ENCODE measurements at regions not wholly inside any gene's neighbourhood (a gene's known extent, or its start where the extent isn't known, plus 50 kb on each side); places are given as distances from the start of the nearest gene placed in this dataset.

DNA sequence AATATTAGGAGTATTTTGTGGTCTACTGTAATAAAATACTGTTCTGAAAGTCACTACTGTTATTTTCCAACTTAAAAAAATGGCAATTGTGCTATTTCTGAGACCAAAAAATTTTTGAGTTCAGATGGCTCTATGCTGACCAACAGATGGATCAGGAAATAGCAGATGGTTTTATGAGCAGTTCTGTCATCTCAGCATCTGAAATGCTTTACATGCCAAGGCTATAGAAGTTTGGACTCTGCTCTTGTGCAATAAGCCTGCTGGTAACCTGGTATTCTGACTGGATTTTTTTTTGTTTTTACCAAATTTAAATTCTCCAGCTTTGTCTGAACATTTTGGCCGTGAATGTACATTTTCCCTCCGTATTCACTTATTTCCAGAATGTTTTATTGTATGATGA, 1127.5 kb downstream of the GRIK2 start:
- no peak for TF ChIP-seq POLR2A (IDR thresholded peaks at IDR 0.05; ENCODE audit: low read length)
- TF ChIP-seq GATA1 (IDR thresholded peaks at IDR 0.05; ENCODE audit: low read depth, low read length) = no peak
